Pancreas (tissue), 10 donors: ENCODE measurements at regions not wholly inside any gene's neighbourhood (a gene's known extent, or its start where the extent isn't known, plus 50 kb on each side); places are given as distances from the start of the nearest gene placed in this dataset.

ENCODE experiments used
- ATAC-seq, 4 donors: fragments of 200-7000 bp; cut with Tn5 transposase; one replicate each; pipeline versions ENCODE4 v1.8.0 to v1.9.1; 2020; ENCODE audit warnings: mild to moderate bottlenecking in 4 of 4, moderate library complexity in 4 of 4
- DNase-seq, 6 donors: peaks; one replicate each; pipeline ENCODE4 v3.0.0-alpha.2; 2020
- FAIRE-seq: peaks from 2 replicates; lab custom pipeline; 2012; peaks lifted over from hg19 to GRCh38; lab: Jason Lieb, UNC
- H3K27ac ChIP-seq, 4 donors: fragments of 200-600 bp; sonication (generic); 1 replicate in 3 of 4; 2 replicates in 1 of 4; pipeline versions ENCODE4 v1.5.0 to v1.8.0; 2020
- H3K27me3 ChIP-seq, 4 donors: fragments of 200-600 bp; one replicate each; pipeline ENCODE4 v1.8.0; 2021
- H3K36me3 ChIP-seq, 3 donors: fragments of 200-600 bp; sonication (generic) in 1 of 3; one replicate each; pipeline versions ENCODE4 v1.5.0 to v1.8.0; 2020 to 2021
- H3K4me1 ChIP-seq, 3 donors: fragments of 200-600 bp; one replicate each; pipeline ENCODE4 v1.8.0; 2021
- H3K4me3 ChIP-seq, 4 donors: fragments of 200-600 bp; sonication (generic) in 2 of 4; one replicate each; pipeline versions ENCODE4 v1.5.0 to v1.8.0; 2020 to 2021
- H3K9me3 ChIP-seq, 4 donors: fragments of 200-600 bp; one replicate each; pipeline ENCODE4 v1.8.0; 2021
- WGBS, 2 donors: extraction: QIAGEN DNeasy Blood & Tissue Kit; methylation state at CpG; one replicate each; pipeline ENCODE4 v1.1.7; 2013; 5-methylcytosine and 5-hydroxymethylcytosine counted together
- intact Hi-C, 3 donors: fragments of 100-400 bp; cut with DNase I; formaldehyde crosslinking; loops; one replicate each; pipeline versions ENCODE4 v1.11.1 to v1.14.2; 2022
- TF ChIP-seq, protein P1 (sequence below), 4 donors: fragments of 200-600 bp; sonication (generic) in 3 of 4; IDR thresholded peaks; one replicate each; pipeline versions ENCODE4 v1.5.0 to v1.8.0; 2021; ENCODE audit warnings: antibody characterized with exemption in 4 of 4
- donor health status: healthy with polysubstance abuse.
- donor health status: DM: no; HTN: no; CAD: no; lungs with moderate emphysema.
- donor health status: DM: no; HTN: no; CAD: no.
- donor health status: control.
- donor health status: control.
- donor health status: Bipolar disorder and iron deficiency.
- donor health status: DM: yes; HTN: yes; CAD: no.
- donor health status: DM: no; HTN: no; CAD: no.
- donor health status: DM: no; HTN: no; CAD: no.
- donor health status: DM: yes; HTN: yes; CAD: no.

DNA sequence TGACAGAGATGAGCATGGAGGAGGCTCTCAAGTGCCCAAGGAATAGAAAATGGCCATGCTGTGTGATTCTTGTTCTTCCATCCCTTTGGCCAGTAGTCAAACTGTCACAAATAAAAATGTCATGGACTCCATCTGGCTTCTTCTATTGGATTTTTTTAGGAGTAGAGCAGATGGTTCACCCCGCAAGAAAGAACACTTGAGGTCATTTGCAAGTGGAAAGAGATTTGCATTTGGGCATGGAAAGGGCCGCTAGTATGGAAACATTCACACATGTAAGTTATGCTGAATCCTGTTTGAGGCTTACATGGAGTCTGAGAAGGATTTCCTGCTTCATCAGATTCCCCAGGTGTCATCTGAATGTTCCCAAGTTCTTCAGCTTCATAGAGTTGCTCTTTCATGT is 53.1 kb upstream of the CFAP161 start:
- TF ChIP-seq, protein P1, sequence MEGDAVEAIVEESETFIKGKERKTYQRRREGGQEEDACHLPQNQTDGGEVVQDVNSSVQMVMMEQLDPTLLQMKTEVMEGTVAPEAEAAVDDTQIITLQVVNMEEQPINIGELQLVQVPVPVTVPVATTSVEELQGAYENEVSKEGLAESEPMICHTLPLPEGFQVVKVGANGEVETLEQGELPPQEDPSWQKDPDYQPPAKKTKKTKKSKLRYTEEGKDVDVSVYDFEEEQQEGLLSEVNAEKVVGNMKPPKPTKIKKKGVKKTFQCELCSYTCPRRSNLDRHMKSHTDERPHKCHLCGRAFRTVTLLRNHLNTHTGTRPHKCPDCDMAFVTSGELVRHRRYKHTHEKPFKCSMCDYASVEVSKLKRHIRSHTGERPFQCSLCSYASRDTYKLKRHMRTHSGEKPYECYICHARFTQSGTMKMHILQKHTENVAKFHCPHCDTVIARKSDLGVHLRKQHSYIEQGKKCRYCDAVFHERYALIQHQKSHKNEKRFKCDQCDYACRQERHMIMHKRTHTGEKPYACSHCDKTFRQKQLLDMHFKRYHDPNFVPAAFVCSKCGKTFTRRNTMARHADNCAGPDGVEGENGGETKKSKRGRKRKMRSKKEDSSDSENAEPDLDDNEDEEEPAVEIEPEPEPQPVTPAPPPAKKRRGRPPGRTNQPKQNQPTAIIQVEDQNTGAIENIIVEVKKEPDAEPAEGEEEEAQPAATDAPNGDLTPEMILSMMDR (IDR thresholded peaks at IDR 0.05) = no peak
- FAIRE-seq = no peak
- Histone ChIP-seq H3K9me3 (no peaks in the 10 kb centered on the region), H3K4me1 (no peaks in the 10 kb centered on the region), H3K27ac (no peak overlapping the region), H3K27me3 (no peaks in the 10 kb centered on the region), H3K4me3 (no peak overlapping the region), H3K36me3 (no peaks in the 10 kb centered on the region)
- no peak for DNase-seq
- no peak for ATAC-seq
- 91 to 95% methylated on average over 2 of the region's 2 CpGs for whole genome bisulfite sequencing, 2 donors
- intact Hi-C loops = no loop called here

DNA sequence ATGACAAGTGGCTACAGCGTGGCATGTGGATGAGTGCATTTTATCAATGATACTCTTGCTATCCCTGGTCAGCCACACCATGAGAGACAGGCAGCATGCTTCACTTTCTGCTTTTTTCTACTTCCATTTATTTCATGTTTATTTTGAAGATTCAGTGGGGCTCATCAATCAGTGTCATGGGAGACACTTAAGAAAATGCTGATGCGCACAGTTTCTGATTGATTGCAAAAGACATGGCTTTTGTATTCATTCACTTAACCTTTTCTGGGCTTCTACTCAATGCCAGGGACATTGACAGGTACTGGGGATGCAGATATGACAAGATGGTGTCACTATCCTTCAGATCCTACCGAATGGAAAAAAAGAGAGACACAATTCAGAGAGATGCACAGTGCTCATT is 50.9 kb upstream of the CFAP161 start:
- no peaks in the 10 kb centered on the region for H3K36me3 ChIP-seq
- no peaks in the 10 kb centered on the region for H3K27me3 ChIP-seq
- ATAC-seq = no peak
- WGBS, 2 donors = 92 to 94% methylated on average over 3 of the region's 3 CpGs
- H3K9me3 ChIP-seq = no peaks in the 10 kb centered on the region
- H3K4me1 ChIP-seq = peaks cover 0 to 3% (median 0%) of the 10 kb centered on the region in 3 donors
- no peak for FAIRE-seq
- H3K4me3 ChIP-seq = no peak overlapping the region
- TF ChIP-seq, protein P1 (IDR thresholded peaks at IDR 0.05) = no peak
- no peak overlapping the region for H3K27ac ChIP-seq
- intact Hi-C loops = no loop called here
- DNase-seq = no peak
